Mammary epithelial cell (primary cell): ENCODE measurements at regions not wholly inside any gene's neighbourhood (a gene's known extent, or its start where the extent isn't known, plus 50 kb on each side); places are given as distances from the start of the nearest gene placed in this dataset.

ENCODE experiments used
- CTCF ChIP-seq, 2 donors: IDR thresholded peaks in 1 of 2; conservative IDR thresholded peaks in 1 of 2; 2 replicates each; pipeline ENCODE4 v1.5.1; 2011 to 2012; ENCODE audit warnings: inconsistent platforms in 2 of 2, low read length in 2 of 2, mild to moderate bottlenecking in 2 of 2, control low read depth in 1 of 2, low read depth in 1 of 2; ENCODE audit not compliant: insufficient read depth in 1 of 2; ENCODE audit errors: extremely low read depth in 1 of 2
- EZH2 ChIP-seq: IDR thresholded peaks from 2 replicates; pipeline ENCODE4 v1.6.1; 2012; ENCODE audit warnings: low read length, inconsistent platforms, borderline replicate concordance

GRCh38 chr12:33609910-33610309 is 170.3 kb upstream of the SYT10 start:
- TF ChIP-seq CTCF (conservative IDR thresholded peaks at IDR 0.05 in 1 of 2, IDR thresholded peaks at IDR 0.05 in 1 of 2; ENCODE audit: extremely low read depth in 1 of 2, insufficient read depth in 1 of 2, low read depth in 1 of 2, low read length in 2 of 2) (no peak), EZH2 (no peak)
